ENCODE measurements at regions not wholly inside any gene's neighbourhood (a gene's known extent, or its start where the extent isn't known, plus 50 kb on each side); places are given as distances from the start of the nearest gene placed in this dataset.

DNA sequence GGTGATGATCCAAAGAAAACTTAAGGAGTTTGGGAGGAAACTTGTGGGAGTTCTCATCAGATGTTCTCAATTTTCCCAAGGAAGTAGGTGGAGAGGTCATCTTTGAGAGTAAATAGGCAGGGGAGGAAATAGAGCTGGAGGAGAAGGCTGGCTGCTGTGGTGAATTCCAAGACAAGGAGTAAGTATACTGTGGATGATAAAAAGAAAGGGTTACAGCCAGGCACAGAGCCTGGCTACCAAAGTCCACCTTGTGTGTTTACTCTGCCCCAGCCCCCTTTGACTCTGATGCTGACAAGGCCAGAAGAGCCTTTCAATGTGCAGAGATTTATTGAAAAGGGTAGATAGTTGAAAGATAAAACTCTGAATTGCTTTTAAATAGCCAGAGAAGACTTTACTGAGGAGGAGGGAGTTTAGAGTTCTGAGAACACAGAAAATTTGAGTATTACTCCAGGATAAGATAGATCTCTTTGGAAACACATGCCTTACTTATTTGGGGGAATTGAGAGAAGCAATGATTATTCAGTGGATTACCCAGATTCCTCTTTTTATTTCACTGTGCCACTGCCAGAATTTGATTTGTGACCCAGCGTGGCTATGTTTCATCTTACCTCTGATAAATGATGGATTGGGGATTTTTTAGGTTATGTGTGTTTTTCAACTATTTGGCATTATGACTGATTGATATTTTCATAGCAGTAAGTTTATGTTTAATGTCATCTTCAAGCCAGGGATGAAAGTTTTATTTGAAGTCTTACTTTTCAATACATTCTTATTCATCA, 182.6 kb upstream of the JAG1 start:
- intact Hi-C loops (cut with micrococcal nuclease) = no loop called here
- H3K4me1 ChIP-seq = peaks cover 41% of the 10 kb centered on the region
- TF ChIP-seq, protein P1, sequence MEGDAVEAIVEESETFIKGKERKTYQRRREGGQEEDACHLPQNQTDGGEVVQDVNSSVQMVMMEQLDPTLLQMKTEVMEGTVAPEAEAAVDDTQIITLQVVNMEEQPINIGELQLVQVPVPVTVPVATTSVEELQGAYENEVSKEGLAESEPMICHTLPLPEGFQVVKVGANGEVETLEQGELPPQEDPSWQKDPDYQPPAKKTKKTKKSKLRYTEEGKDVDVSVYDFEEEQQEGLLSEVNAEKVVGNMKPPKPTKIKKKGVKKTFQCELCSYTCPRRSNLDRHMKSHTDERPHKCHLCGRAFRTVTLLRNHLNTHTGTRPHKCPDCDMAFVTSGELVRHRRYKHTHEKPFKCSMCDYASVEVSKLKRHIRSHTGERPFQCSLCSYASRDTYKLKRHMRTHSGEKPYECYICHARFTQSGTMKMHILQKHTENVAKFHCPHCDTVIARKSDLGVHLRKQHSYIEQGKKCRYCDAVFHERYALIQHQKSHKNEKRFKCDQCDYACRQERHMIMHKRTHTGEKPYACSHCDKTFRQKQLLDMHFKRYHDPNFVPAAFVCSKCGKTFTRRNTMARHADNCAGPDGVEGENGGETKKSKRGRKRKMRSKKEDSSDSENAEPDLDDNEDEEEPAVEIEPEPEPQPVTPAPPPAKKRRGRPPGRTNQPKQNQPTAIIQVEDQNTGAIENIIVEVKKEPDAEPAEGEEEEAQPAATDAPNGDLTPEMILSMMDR (IDR thresholded peaks at IDR 0.05; ENCODE audit: borderline replicate concordance) = no peak
- peak overlapping the region; percentile 68 for H3K27ac ChIP-seq (replicated peaks)
- no peaks in the 10 kb centered on the region for H3K9me3 ChIP-seq (replicated peaks)
- no peaks in the 10 kb centered on the region for H3K27me3 ChIP-seq (ENCODE audit: low read depth)
- H3K36me3 ChIP-seq = no peaks in the 10 kb centered on the region
- DNase-seq = no peak
- no peak overlapping the region for H3K4me3 ChIP-seq

DNA sequence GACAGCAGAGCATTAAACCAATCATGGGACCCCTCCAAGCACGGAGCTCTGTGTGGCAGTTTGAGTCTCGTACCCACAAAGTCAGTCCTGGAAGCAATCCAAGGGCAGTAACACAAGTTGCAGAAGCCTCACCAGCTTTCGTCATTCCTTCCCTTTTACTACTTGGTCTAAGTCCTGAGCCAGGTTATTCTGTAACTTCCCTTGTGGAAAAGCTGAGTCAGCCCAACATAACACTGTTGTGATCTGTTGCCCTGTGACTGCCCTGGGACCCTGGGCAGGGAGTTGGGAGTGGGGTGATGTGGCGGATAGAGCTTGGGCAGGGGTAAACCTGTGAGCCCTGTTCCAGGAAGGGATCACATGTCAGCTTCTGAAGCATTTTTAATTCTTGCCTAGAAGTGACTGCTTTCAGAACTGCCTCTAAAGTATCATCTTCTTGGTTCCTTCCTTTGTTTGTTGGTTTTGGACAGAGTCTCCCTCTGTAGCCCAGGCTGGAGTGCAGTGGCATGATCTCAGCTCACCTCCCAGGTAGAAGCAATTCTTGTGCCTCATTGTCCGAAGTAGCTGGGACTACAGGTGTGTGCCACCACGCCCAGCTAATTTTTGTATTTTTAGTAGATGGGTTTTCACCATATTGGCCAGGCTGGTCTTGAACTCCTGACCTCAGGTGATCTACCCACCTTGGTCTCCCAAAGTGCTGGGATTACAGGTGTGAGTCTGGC, 183.7 kb upstream of the JAG1 start:
- intact Hi-C loops (cut with micrococcal nuclease) = no loop called here
- TF ChIP-seq, protein P1 (IDR thresholded peaks at IDR 0.05; ENCODE audit: borderline replicate concordance) = no peak
- no peaks in the 10 kb centered on the region for H3K27me3 ChIP-seq (ENCODE audit: low read depth)
- H3K4me3 ChIP-seq = no peak overlapping the region
- no peaks in the 10 kb centered on the region for H3K36me3 ChIP-seq
- no peaks in the 10 kb centered on the region for H3K9me3 ChIP-seq (replicated peaks)
- H3K27ac ChIP-seq (replicated peaks) = peak overlapping the region; percentile 68
- no peak for DNase-seq
- peaks cover 41% of the 10 kb centered on the region for H3K4me1 ChIP-seq

DNA sequence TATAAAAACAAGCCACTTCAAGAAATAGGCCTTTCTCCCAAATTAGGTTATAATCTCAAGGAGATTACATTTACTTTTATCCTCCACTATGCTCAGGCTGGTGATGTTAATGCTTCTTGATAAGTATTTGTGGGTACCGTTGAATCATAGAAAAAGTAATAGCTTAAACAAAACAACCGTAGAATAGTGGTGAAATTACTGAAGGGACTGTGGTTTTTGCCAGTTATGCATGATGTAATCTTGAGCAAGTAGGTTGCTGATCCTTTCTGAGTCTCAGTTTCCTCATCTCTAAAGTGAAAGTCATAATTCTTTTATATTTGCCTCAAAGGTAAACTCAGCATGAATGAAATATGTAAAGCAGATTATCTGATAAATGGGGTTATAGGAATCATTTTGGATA, 187.3 kb upstream of the JAG1 start:
- intact Hi-C loops (cut with micrococcal nuclease) = loop anchor here (10.0 kb wide), 1 partner anchor 116 kb away; no protein-coding TSS in a partner anchor
- Histone ChIP-seq H3K9me3 (replicated peaks) (no peaks in the 10 kb centered on the region), H3K27me3 (ENCODE audit: low read depth) (no peaks in the 10 kb centered on the region), H3K36me3 (no peaks in the 10 kb centered on the region), H3K27ac (replicated peaks) (no peak overlapping the region), H3K4me1 (peaks cover 45% of the 10 kb centered on the region), H3K4me3 (no peak overlapping the region)
- TF ChIP-seq, protein P1 (IDR thresholded peaks at IDR 0.05; ENCODE audit: borderline replicate concordance) = no peak
- no peak for DNase-seq

DNA sequence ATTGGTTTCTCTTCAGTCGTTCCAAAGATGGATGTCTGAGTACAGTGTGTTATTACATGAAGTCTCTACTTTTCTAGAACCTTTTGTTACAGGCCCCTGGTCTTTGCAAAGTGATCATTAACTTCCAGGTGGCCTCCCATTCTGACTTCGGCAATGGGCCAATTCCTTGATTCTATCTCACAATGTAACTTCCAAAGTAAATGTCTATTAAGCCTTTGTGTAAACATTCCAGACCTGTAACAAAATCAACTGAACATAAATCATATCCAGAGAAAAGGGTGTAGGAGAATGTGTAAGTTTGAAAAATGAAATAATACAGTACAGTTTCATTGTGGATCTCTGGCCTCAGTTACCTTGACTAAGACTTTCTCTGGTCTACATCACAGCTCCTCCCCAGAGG, 187.8 kb upstream of the JAG1 start:
- H3K27ac ChIP-seq (replicated peaks) = no peak overlapping the region
- no peak for DNase-seq
- H3K9me3 ChIP-seq (replicated peaks) = no peaks in the 10 kb centered on the region
- no peaks in the 10 kb centered on the region for H3K36me3 ChIP-seq
- H3K4me3 ChIP-seq = no peak overlapping the region
- intact Hi-C loops (cut with micrococcal nuclease) = loop anchor here (10.0 kb wide), 1 partner anchor 117 kb away; no protein-coding TSS in a partner anchor
- H3K27me3 ChIP-seq (ENCODE audit: low read depth) = no peaks in the 10 kb centered on the region
- TF ChIP-seq, protein P1 (IDR thresholded peaks at IDR 0.05; ENCODE audit: borderline replicate concordance) = no peak
- peaks cover 40% of the 10 kb centered on the region for H3K4me1 ChIP-seq

DNA sequence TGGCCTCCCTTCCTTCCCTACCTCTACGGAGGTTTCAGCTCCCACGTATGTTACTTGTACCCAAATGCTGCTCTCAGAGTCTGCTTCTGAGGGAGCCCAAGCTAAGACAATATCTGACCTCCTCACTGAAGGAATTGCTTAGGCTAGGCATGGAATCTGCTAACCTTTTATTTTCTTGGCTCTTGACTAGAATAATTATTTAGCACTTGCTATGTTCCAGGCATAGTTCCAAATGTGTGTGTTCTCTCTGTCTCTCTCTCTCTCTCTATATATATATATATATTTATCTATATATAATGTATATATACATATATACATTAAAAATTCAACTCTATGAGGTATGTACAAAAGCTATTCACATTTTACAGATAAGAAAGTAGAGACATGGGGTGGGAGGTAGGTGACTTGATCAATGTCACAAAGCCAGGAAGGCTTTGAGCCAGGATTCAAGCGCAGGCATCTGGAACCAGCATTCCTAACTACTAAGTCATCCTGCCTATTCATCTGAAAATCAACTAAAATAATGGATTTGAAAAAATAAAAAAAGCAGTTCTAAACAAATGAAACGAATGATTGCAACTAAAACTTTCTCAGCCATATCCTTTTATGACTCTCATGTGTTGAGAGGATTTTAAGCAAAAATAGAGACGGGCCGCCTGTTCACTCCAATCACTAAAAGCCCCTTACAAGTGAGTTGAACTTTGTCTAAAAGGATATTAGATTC, 189.7 kb upstream of the JAG1 start:
- Histone ChIP-seq H3K27ac (replicated peaks) (peak overlapping the region; percentile 83), H3K9me3 (replicated peaks) (no peaks in the 10 kb centered on the region), H3K27me3 (ENCODE audit: low read depth) (no peaks in the 10 kb centered on the region), H3K4me3 (peak overlapping the region; percentile 18), H3K36me3 (no peaks in the 10 kb centered on the region), H3K4me1 (peaks cover 28% of the 10 kb centered on the region)
- TF ChIP-seq, protein P1 (IDR thresholded peaks at IDR 0.05; ENCODE audit: borderline replicate concordance) = no peak
- peak; percentile 27 for DNase-seq
- intact Hi-C loops (cut with micrococcal nuclease) = loop anchor here (10.0 kb wide), 1 partner anchor 119 kb away; no protein-coding TSS in a partner anchor
